ENCODE measurements at regions not wholly inside any gene's neighbourhood (a gene's known extent, or its start where the extent isn't known, plus 50 kb on each side); places are given as distances from the start of the nearest gene placed in this dataset.

GRCh38 chr18:10258836-10259474 lies 195.5 kb upstream of the APCDD1 start:
- no peak for DNase-seq

GRCh38 chr18:10259901-10260300 lies 194.5 kb upstream of the APCDD1 start:
- no peak for DNase-seq

DNA sequence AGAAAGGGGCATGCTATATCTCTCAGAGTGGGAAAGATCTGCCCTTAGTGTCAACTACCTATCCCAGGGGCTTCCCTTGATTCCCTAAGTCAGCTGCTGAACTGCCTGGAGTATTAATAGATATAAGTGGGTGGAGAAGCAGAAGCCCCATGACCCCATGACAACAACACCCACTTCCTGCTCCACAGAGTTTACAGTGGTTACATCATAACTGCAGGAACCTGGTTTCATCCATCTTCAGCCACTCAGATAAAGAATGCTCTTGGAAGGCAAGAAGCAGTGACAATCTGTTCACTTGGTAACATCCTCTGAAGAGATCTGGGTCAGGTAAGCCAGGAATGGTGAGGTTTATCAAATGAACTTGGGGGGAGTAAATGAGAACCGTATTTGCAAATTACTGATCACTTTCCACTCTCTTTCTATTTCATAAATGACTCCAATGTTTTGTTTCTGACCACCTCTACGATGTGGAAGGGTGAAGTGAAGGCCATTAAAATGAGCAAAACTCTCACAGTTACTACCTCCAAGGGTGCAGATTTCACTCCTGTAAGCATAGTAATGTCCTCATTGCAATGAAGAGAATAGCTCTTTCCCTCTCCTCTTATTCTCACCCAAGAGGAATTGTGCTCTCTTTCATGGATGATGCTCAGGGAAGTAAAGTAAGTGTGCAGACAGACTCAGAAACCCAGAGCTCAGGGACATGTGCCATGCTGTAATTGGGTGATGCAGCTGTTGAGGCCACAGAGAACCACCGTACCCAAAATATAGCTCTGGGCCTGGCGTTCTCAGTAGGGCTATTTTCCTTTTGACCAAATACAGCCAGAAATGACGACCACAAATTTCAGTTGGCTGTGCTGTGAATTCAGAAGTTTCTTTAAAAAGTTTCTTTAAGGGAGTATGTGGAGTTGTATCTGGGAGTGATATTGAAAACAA lies 192.8 kb upstream of the APCDD1 start:
- DNase-seq: peak; percentile 20

- no peak for DNase-seq
Measured at GRCh38 chr18:10262566-10262965, 191.9 kb upstream of the APCDD1 start.

- DNase-seq: no peak
Measured at GRCh38 chr18:10264260-10264659, 190.2 kb upstream of the APCDD1 start.

DNA sequence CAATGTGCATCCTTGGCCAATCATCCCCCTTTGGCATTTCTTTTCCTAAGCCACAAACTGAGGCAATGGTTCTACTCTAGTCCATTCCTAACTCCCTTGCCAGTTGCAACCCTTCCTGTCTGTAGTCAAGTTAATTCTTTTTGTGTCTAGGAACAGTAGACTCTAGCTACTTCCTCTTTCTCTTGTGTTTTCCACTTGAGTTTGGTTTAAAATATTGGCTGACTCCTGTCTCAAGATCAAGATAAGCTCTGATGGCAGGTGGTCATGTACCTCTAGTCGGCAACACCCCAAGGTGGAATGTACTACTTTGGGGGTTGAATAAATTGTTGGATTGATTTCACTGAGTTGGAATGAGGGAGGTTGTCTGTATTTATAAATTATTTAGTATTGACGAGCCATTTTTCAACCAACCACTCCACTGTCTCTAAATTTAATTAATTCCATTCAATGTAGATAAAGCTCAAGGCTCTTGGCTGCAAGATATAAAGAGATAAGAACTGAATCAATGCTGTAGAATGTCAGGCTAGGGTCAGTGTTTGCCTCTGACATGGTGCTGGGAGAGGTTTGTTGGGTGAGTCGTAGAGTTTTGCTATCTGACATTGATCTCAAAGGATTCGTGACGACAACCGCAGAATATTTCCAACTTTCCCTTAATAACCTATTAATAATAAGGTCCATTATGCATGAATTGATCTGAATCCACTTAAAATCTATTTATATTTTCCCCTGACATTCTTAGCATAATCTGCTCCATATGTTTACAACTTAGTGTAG lies 188.7 kb upstream of the APCDD1 start:
- no peak for DNase-seq

- DNase-seq: no peak
Measured at GRCh38 chr18:10266334-10266590, 188.2 kb upstream of the APCDD1 start.

DNA sequence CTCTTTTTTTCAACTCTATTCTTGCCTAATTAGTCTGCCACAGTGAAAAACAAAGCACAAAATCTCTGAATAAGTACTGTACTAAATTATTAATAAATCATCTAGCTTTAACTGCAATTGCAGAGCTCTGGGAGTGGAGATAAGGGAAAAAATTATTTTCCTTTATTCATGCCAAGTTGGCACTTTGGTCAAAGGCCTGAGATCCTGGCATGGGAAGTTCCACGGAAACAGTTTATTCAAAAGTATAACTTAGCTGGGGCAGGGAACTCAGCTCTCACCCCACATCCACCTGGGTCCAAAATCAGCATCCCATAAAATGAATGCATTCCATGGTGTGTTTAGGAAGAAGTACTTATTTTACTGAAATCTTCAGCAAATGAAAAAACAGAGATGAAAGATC lies 185.2 kb upstream of the APCDD1 start:
- DNase-seq: no peak

- DNase-seq: no peak
Measured at GRCh38 chr18:10270151-10270571, 184.3 kb upstream of the APCDD1 start.

GRCh38 chr18:10271481-10271880 lies 183.0 kb upstream of the APCDD1 start:
- no peak for DNase-seq

DNA sequence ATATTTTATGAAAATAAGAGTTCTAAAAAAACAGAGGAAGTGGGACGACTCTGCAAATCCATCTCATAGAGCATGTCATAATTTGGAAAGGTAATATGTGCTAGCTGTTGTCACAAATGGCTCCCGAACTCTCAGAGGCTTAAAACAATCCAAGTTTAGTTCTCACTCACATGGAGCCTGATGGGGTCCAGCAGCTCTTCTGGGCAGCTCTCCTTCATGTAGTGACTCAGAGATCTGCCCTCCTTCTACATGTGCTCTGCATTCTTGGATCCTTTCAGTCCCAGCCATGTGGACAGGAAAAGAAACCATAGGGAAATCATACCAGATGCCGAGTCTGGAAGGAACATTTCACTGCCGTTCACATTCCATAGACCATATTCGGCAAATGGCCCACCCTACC lies 180.1 kb upstream of the APCDD1 start:
- no peak for DNase-seq

GRCh38 chr18:10275486-10275885 lies 178.9 kb upstream of the APCDD1 start:
- no peak for DNase-seq

DNA sequence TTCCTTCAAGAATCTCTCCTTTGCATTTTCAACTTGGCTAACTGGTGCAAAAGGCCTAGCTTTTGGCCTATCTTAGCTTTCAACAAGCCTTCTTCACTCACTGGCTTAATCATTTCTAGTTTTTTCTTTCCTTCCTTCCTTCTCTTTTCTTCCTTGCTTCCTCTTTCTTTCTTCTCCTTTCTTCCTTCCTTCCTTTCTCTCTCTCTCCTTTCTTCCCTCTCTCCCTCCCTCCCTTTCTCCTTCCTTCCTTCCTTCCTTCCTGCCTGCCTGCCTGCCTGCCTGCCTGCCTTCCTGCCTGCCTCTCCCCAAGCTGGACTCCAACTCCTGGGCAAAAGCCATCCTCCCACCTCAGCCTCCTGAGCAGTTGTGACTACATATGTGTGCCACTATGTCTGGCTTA lies 176.2 kb upstream of the APCDD1 start:
- DNase-seq: no peak

DNA sequence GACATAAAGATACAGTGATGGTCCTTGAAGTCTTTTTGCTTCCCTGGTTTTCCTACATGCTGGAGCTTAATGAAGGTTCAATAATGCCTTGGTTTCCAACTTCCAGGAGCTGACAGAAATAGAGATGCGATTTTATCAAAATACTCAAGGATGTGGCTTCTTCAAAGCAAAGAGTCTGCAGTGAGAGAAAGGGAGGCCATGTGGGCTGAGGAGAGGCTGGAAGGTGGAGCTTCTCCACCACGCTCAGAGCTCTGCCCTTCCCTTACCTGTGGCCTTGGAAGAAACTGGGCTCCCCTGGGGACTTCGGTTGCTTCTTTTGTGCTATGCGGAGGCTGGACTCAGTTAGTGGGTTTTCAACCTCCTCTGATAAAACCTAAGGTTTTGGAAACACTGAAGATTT lies 175.0 kb upstream of the APCDD1 start:
- DNase-seq: no peak

DNA sequence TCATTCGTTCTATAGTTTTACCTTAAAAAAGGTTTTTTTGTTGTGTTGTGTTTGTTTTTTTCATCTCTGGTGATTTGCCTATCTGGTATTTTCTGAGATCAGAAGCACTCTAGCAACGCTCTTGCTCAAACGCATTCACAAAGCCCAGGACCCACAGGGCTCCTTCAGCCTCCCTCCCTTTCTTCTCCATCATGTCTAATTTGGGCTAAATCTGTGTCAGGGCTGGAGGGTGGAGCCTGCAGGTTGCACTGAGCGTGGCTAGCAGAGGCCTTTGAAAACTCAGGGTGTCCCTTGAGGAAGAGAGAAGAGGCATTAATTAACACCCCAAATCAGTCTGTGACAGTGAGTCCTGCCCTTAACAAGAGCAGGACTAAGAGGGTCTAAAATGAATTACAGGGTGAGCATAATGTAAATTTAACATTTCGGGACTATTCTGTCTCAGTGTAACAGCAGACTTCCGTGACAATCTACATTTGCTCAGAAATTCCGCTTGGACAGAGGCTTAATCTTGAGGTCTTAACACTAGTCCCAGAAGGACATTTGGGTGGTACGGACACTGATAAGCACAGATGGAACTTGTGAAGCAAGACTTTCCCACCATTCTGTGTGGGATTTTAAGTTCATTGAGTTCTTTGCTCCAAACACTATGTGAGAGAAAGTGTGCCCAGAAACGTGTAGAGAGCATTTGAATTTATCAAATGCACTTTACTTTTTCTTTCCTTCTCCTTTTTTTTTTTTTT lies 174.4 kb upstream of the APCDD1 start:
- no peak for DNase-seq

- no peak for DNase-seq
Measured at GRCh38 chr18:10284540-10285282, 169.7 kb upstream of the APCDD1 start.

DNA sequence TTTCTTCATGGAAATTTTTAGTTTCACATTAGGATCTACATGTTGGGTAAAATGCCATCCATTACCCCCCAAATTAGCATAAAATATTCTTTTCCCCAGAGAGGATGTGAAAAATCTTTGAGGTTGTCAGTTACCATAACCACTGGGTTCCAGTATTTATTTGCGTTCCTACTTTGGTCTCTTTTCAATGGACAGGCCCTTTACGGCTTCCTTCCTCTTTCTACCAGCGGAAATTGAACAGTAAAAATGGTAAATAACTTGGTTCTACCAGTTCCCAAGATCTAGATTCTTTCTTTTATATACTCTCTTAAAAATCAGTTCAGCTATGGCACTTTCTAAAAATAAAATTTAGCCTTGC lies 169.2 kb upstream of the APCDD1 start:
- DNase-seq: no peak

DNA sequence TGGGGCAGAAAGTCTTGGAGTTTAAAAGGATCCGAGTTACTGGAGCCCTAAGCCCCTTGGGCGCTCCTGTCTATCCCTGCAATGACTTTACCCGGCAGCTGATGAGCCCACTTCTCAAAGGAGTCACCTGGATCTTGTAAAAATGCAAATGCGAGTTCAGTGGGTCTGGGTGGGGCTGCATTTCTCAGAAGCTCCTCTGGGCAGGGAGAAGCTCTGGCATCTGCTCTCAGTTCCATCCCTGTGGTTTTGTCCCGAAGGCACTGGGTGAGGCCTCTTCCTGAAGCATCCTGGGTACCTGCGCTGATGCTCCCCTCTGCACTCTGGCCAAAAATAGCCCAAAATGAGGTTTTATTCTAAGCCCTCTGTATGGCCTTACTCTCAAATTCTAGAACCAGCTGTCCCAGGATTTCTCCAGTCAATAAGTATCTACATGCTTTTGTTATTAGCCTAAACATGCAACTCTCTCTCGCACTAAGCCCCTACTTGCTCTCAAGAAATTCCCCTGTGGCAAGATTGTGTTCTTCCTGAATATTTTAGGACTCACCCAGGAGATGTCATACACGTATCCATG lies 167.8 kb upstream of the APCDD1 start:
- DNase-seq: no peak

DNA sequence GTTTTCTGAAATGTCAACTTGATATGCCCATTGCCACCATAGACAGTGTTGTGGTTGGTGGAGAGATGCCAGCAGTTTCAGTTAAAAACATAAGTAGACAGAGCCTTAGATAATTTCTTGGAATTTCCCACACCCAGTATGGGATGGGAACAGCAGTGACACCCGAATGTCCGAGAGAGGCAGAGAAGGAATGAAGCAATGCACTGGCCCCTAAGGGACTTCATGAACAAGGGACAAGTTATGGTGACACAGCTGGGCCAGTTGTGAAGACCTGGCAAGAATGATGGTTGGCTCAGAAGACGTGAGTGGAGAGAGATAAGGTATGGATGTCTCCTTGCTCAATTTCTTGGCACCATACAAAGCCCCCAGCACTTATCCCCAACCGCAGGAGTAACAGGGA lies 165.2 kb upstream of the APCDD1 start:
- no peak for DNase-seq

- DNase-seq: peak; percentile 29
Measured at GRCh38 chr18:10289951-10290637, 164.3 kb upstream of the APCDD1 start.

GRCh38 chr18:10290638-10291235 lies 163.7 kb upstream of the APCDD1 start:
- DNase-seq: peak; percentile 31

All from CD4-positive, alpha-beta T cell treated with Interleukin-15 for 1 hour (primary cell).